Activated effector memory CD4-positive, alpha-beta T cell treated with anti-CD3 and anti-CD28 coated beads, Interleukin-2, amount 50 U/mL, for 16 hours (primary cell): ENCODE measurements at regions not wholly inside any gene's neighbourhood (a gene's known extent, or its start where the extent isn't known, plus 50 kb on each side); places are given as distances from the start of the nearest gene placed in this dataset.
"Not testable (repeated sequence)": the region's sequence is repeated elsewhere in the genome, so short reads cannot be mapped to it uniquely, and the experiment has no call there.

Experiments used
- DNase-seq: peaks from one replicate; pipeline ENCODE4 v3.0.0-alpha.2; 2020

GRCh38 chr20:20788308-20788707 is 75.9 kb upstream of the RALGAPA2 start:
- DNase-seq: no peak

GRCh38 chr20:20786428-20786827 is 74.0 kb upstream of the RALGAPA2 start:
- no peak for DNase-seq

- no peak for DNase-seq
Observed at GRCh38 chr20:20785226-20785625, 72.8 kb upstream of the RALGAPA2 start.

GRCh38 chr20:20784450-20784849 is 72.0 kb upstream of the RALGAPA2 start:
- DNase-seq: not testable (repeated sequence)

- DNase-seq: no peak
Observed at GRCh38 chr20:20783450-20783849, 71.0 kb upstream of the RALGAPA2 start.

- no peak for DNase-seq
Observed at GRCh38 chr20:20782755-20783154, 70.3 kb upstream of the RALGAPA2 start.

- DNase-seq: no peak
Observed at GRCh38 chr20:20782231-20782630, 69.8 kb upstream of the RALGAPA2 start.

- DNase-seq: no peak
Observed at GRCh38 chr20:20781029-20781428, 68.6 kb upstream of the RALGAPA2 start.

- DNase-seq: no peak
Observed at GRCh38 chr20:20780127-20780824, 67.8 kb upstream of the RALGAPA2 start.

GRCh38 chr20:20778676-20779075 is 66.2 kb upstream of the RALGAPA2 start:
- DNase-seq: no peak

GRCh38 chr20:20772497-20773085 is 60.1 kb upstream of the RALGAPA2 start:
- DNase-seq: no peak

GRCh38 chr20:20768202-20768815 is 55.9 kb upstream of the RALGAPA2 start:
- DNase-seq: no peak

GRCh38 chr20:20765696-20766365 is 53.4 kb upstream of the RALGAPA2 start:
- no peak for DNase-seq

- DNase-seq: no peak
Observed at GRCh38 chr20:20763650-20764049, 51.2 kb upstream of the RALGAPA2 start.
